GM18907 (cell line): ENCODE measurements at regions not wholly inside any gene's neighbourhood (a gene's known extent, or its start where the extent isn't known, plus 50 kb on each side); places are given as distances from the start of the nearest gene placed in this dataset.
"Not testable (repeated sequence)": the region's sequence is repeated elsewhere in the genome, so short reads cannot be mapped to it uniquely, and the experiment has no call there.

ENCODE experiments used
- ATAC-seq: cut with Tn5 transposase; IDR thresholded peaks from one replicate; pipeline ENCODE4 v1.9.1; 2021; ENCODE audit warnings: mild to moderate bottlenecking, moderate library complexity; ENCODE audit not compliant: unreplicated experiment

DNA sequence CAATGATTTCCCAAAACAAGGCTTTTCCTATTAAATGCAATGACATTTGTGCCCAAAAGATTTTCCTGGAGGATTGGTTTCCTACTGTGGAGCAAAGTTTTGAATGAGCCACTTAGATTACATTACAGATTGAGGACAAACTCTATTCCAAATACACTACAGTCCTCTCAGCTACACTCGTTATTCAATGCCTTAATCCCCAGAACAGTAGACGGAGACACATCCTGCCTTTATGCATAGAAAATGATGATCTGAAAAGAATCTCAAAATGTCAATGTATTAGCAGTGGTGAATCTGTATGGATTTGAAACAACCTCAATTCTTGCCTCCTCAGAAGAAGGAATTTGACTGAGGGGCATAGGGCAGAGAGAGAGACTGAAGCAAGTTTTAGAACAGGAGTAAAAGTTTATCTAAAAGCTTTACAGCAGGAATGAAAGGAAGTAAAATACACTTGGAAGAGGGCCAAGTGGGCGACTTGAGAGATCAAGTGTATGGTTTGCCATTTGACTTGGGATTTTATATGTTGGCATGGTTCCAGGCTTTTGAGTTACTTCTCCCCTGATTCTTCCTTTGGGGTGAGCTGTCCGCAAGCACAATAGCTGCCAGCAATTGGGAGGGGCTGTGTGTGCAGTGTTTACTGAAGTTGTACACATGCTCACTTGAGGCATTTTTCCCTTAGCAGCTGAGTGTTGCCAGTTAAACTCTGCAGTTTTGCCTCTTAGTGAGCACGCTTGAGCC is 891.9 kb upstream of the MBL2 start:
- no peak for ATAC-seq

DNA sequence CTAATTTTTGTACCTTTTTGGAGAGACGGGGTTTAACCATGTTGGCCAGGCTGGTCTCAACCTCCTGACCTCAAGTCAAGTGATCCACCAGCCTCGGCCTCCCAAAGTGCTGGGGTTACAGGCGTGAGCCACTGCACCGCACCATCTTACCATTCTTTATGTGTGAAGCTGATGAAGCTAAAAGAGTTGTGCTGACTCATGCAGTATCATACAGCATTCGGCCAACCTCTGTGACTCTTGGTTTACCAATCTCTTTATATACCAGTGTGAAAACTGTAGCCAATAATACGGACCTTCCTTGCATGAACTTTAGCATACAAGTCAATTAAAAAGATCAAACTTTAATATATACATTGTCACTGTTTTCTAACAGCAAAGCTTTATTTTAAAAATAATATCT is 878.2 kb upstream of the MBL2 start:
- no peak for ATAC-seq

DNA sequence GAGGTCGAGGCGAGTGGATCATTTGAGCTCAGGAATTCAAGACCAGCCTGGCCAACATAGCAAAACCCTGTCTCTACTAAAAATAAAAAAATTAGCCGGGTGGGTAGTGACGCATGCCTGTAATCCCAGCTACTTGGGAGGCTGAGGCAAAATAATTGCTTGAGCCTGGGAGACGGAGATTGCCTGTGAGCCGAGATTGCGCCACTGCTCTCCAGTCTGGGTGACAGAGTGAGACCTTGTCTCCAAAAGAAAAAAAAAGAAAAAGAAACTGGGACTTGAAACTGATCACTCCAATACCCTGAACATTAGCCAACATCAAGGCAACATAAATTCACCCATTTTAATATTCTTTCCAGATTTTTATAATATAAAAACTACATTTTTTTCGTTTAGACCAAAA is 874.6 kb upstream of the MBL2 start:
- not testable (repeated sequence) for ATAC-seq

DNA sequence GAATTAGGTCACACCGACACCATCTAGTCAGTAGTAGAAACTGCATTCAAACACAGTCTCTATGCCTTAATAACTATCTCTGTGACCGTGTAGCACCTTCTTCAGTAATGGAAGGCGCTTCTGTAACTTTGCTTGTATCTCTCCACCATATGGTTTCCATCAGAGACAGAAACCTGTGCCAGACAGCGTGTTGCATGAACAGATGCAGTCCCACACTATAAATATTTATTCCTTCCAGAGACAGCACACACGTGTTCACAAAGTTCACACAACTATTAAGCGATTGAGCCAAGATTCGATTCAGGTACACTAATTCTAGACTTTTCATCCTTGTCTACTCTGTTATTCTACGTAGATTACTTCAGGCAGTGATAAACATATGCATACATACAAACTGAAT is 873.9 kb upstream of the MBL2 start:
- ATAC-seq = no peak

DNA sequence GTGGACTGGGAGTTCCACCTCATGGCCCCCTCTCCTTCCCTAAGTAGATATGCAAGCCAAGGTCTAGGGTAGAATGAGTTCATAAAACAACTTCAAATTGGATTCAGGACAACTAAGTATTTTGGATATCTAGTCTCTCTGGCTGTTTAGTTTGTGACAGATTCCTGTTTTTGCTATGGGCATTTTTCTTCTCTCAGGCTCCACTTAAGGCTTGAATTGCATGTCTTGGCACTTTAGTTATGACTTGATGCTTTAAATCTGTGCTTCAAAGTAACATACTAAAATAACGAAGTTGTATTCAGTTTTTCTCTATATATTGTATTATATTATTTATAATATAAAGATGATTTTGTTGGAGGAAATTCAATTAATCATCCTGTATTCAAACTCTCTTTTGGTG is 873.4 kb upstream of the MBL2 start:
- no peak for ATAC-seq

DNA sequence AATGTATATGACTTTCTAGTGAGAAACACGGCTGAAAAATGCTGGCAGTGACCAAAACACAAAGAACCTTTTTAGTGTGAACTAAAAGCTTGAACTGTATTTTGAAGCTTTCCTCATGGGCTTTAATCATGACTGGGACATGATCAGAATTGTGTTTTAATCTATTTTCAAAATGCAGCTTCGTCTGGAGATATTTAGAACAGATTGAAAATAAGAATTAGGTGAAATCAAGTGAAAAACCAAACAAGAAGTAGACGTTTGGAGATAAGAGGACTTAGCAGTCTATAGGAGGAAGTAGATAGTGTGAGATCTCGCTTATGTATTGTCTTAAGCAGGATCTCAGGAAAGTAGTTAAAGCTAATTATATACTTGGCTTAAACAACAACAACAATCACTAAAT is 865.4 kb upstream of the MBL2 start:
- ATAC-seq = no peak

DNA sequence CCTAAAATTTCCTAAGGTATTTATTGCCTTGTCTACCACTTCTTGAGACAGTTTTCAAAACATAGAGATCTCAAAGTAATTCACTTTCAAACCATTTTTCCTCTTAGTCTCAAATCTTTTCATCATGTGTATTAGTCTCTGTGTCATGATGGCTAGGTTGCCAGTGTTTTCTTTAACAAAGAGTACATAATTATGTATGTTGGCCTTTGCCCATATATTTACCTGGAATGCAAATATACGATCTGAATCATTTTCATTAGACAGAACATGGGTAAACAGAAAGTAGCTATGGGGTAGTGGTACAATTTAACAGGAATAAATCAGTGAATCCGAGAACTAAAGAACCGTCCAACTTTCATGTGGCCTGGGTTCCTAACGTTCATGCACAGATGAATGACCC is 852.1 kb upstream of the MBL2 start:
- ATAC-seq = no peak

DNA sequence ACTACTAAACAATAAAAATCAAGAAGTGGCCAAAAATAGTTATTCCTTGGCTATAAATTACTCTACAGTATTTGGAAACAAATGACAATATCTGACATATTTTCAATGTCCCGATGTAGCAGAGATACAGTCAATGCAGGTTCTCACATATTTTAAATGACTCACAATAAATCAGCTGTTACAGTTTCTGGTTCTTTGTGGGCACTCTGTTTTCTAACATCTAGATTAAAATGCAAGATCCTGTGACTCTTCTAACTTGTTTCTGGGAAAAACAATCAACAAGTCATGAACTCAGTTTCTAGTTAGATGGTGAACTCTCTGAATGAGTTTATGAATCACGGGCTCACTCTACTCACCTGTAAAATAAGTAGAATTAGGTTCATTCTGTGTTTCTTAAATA is 849.6 kb upstream of the MBL2 start:
- ATAC-seq = no peak

DNA sequence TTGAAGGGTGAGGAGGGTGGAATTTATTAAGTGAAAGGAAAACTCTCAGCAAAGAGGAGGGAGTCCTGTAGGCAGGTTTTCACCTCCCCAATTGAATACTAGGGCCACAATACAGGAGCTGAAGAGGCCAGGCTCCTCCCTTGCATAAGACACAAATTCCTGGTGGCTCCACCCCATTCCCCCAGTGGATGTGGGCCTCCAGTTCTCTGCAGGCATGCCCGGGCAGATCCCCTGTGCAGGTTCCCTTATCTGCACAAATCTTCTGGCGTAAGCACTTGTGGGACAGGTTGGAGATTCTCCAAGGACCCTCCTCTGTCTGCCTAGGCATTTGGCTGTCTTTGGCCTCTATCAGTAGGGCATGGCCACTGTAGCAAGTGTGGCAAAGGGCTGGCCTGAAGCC is 847.1 kb upstream of the MBL2 start:
- no peak for ATAC-seq

DNA sequence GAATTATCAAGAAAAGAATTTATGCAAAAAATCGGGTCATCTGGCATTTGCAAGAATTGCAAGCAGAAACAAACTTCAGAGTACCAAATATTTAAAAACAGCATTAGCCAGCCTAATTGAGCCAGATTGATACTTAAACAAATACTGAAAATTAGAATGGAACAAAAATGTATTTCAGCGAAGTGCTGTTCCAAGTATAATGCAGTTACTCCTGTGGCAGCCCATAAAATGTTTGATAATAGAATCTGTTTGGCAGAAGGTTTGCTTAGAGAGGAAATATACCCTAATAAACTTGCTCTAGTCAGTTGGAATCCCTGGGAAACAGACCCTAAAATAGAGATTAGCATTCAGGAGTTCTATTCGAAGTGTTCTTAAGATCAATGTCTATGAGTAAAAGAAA is 835.1 kb upstream of the MBL2 start:
- ATAC-seq = no peak

DNA sequence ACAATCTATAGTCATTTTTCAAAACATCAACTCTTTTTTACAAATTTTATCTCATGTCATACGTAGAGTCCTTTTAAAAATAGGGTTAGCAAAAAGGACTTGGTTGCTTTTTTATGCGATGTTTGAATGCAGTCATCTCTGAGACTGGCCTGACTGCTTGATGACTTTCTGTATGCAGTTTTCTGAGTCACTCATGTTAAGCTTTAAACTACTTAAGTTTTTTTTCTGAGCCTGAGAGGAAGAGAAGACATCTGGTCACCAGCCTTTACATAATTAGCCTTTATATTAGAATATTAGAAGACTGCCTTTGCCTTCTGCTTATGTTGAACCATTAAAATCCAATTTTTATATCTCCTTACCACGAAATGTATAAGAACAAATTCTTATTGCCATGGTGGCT is 834.4 kb upstream of the MBL2 start:
- no peak for ATAC-seq

DNA sequence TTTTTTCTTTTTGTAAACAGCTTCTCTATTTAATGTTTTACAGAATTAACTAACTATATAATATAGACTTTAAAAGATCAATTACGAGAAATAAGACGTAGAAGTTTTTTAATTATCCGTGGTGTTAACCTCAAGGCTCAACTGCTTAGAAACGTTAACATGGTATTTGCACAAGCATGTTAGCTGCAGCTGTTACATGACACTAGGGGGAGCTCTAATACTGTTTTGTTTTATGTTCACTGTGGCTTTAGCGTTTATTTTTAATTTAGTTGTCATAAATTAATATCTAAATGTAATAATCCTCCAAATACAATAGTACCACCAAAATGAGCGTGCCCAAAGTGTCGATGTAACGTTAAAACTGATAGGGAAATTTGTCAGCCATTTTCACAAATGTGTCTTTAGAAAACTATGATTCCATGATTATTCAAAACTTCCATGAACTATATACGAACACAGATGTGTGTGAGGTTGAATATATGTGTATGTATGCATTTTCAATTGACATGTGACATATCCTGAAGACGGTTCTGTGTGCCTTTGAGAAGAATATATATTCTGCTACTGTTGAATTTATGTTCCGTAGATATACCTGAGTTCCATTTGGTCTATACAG is 828.8 kb upstream of the MBL2 start:
- peak; percentile 88 for ATAC-seq

DNA sequence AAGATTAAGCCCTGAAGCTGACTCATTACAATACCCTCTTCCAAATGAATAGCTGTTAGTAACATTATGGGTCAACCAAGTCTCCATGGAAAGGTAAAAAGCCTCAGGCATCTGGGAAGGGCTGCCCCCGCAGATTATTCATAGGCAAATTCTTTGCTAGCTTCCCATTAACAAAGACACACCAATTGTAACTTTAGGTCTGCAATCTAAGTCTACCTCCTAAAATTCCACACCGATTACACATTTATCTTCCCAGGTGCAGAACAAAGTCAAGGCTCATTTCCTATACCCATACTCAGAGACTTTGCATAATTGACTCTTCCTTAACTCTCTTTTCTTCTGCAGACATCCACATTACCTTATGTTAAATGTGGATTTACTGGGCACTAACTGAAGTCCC is 826.3 kb upstream of the MBL2 start:
- no peak for ATAC-seq

DNA sequence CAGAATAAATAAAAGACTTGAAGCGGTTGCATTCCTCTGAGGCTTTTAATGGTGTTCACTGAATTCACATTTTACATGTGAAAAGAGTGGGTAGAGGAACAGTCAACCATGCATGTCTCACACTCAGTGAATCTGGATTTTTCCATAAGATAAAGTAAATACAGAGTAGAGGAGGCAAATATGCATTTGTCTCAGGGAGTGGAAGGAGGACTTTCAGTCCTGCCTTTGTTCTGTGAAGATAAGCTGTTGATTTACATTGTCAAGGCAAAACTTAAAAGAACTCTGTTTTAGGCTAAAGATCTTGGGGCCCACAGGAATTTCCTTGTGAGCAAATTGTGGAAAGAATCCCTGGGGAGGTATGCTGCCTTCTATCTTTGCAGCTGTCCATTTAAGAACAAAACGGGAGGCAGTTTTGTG is 825.3 kb upstream of the MBL2 start:
- no peak for ATAC-seq

DNA sequence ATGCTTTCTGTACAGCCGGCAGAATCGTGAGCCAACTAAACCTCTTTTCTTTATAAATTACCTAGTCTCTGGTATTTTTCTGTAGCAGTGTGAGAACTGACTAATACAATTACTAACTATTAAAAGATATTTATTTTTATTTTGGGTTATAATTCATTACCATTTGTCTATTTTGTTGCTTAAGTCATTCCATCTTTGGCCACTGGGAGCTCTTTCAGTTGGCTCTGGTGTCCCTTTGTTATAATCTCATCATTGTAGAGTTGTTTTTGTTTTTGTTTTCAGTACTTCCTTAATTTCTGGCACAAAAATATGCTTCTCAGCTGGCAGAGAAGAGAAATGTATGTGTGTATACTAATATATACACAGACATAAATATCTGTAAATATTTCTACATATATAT is 807.9 kb upstream of the MBL2 start:
- ATAC-seq = no peak

DNA sequence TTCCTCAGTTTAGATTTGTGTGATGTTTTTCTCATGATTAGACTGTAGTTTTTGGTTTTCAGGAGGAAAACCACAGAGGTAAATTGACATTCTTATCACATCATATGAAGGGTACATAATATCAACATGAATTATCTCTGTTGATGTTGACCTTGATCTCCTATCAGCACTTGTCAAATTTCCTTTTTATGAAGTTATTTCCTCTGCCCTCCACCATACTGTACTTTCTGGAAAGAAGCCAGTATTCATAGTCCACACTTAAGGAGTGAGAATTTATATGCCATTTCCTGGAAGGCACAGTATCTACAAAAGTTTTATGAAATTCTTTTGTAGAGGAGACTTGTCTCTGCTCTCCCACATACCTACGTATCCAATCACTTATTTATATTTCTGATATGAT is 807.2 kb upstream of the MBL2 start:
- ATAC-seq = no peak

DNA sequence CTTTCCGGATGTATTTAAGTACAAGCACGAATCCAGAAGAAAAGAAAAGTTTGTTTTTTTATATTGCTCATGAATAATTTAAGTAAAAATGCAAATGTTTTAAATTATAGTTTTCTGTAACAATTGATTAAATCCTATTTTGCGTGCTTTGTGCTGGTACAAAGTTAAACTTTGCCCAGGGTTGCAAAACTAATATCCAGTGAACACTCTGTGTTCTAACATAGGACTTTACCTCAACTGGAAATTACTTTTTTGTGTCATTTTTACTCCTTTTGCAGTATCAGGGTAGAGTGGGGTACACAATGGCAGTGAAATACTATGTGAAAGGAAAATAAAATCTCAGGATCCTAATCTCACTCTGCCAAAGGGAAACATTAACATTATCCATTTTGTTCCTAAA is 801.4 kb upstream of the MBL2 start:
- ATAC-seq = no peak

DNA sequence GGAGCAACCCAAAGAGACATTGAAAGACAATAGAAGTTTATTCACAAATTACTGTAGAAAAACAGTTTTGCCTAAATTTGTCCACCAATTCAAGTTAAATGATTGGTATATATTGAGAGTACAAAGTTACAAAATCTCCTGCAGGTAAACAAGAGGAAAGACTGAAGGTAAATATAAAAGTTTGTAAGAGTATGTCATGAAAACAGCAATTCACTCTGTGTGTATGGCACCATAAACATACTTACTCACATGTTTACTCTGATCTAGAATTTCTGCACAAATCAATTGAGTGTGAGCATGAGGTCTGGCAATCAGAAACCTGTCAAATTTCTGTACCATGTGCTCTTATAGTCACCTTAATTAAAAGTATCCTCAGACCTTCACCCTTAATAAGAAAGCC is 800.9 kb upstream of the MBL2 start:
- no peak for ATAC-seq

DNA sequence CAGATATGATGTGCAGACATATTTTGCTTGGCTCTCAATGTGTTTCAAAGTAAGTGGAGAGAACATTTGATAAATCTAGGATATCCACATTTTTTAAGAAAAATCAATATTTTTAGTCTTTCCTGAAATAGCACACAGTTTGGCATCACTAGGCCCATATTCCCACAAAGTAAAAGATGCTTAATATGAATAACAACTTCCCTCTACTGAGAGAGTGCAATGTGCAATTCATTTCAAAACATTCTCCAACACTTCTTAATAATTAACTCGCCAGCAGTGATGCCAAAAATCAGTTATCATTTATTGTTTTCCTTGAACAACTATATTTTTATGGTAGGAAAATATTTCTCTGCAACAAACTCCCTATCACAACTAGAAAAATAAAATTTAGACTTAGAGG is 800.2 kb upstream of the MBL2 start:
- no peak for ATAC-seq

DNA sequence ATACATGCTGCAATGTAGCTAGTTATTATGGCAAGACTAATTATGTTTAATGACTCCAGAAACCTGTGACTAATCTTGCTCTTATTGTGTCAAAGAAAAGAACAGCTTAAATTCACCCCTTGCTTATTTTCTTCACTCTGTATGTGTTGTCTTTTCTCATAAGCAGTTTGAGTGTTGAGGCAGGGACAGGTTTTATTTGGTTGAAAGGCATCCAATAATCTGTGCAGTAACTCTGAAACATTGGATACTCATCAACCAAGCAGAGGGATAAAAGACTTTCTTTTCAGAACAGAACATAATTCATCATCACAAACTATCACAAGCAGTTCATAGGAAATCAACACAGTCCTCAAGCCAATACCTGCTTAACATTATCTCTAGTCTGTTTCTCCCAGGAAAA is 797.6 kb upstream of the MBL2 start:
- no peak for ATAC-seq

DNA sequence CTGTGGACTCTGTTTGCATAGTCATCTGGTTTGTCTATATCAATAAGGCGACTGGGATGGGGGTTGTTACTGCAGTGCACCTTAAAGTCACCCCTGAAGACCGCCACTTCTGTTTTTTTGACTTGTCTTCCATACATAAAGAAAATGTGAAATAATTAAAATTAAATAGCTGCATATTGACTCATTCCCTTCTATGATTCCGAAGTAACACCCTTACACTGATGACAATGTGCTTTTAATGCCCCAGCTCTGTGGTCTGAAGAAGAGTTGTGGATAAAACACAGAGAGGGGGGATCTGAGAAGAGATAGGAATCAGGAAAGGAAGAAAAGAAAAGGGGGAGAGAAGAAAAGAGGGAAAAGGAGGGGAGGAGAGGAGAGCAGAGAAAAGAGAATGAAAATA is 796.9 kb upstream of the MBL2 start:
- no peak for ATAC-seq

DNA sequence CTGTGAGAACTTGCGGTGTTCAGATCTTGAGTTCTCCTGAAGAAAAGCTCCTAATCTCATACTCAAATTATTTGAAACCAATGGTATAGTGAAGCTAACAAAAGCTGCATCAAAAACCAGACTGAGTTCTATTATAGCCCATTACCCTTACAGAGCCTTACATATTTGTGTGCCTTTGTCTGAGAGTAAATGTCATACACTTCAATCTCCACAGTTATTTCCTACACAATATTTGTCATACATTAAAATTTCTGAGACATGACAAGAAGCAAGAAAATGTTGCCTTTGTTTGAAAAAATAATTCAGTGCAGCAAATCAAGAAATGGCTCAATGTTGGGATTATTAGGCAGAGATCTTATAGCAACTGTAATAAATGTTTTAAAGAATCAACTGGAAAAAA is 776.1 kb upstream of the MBL2 start:
- ATAC-seq = no peak

DNA sequence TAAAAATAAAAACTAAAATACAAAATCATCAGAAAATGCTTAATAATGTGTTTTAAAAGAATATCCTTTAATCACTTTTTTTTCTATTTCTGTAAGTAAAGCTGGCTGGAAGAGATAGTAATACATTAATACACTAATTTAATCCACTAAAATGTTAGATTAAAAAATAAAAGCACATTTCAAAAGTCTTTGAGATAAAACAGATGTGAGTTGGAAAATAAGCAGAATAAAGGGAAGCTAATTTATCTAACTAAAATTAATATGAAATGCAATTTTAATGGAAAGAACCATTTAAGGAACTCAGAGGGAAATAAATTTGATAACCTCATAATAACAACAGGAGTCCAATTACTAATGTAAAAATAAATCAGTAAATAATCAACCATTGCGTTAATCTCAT is 774.8 kb upstream of the MBL2 start:
- ATAC-seq = no peak
